HG02885 (cell line): ENCODE measurements at regions not wholly inside any gene's neighbourhood (a gene's known extent, or its start where the extent isn't known, plus 50 kb on each side); places are given as distances from the start of the nearest gene placed in this dataset.

Source experiments
- ATAC-seq: cut with Tn5 transposase; IDR thresholded peaks from one replicate; pipeline ENCODE4 v1.9.1; 2021; ENCODE audit warnings: mild to moderate bottlenecking; ENCODE audit not compliant: unreplicated experiment, poor library complexity

GRCh38 chr18:75654386-75654785 is 226.9 kb upstream of the SMIM21 start:
- ATAC-seq, result no peak

GRCh38 chr18:75652528-75652927 is 225.0 kb upstream of the SMIM21 start:
- no peak for ATAC-seq

DNA sequence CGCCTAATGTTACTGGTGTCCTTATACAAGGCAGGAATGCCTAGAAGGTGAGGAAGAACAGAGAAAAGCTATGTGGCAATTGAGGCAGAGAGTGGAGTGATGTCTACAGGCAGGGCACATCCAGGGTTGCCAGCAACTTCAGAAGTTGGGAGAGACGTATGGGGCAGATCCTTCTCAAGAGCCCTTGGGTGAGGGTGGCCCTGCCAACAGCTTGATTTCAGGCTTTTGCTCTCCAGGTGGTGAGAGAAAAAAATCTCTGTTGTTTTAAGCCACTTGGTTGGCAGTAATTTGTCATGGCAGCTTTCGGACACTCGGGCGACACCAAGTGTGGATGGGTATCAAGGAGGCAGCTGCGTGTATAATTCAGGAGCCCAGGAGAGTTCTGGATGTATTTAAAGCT is 217.4 kb upstream of the SMIM21 start:
- ATAC-seq, result no peak

DNA sequence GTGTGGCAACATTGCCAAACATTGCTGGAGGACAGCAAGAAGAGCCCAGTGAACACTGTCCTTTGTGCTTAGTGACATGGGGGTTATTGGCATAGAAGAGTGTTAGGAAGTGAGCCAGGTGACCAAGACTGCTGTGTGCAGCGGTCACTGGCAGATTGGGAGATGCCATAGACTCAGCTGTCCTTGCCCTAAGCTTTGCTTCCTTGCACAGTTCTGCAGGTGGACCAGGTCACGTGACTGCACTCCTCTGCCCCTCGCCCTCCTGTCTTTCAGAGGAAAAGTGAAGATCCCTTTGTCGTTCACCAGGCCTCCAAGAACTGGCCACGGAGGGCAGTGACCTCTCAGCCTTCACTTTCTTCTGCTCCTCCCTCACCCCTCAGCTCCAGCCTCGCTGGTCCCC is 215.6 kb upstream of the SMIM21 start:
- no peak for ATAC-seq

DNA sequence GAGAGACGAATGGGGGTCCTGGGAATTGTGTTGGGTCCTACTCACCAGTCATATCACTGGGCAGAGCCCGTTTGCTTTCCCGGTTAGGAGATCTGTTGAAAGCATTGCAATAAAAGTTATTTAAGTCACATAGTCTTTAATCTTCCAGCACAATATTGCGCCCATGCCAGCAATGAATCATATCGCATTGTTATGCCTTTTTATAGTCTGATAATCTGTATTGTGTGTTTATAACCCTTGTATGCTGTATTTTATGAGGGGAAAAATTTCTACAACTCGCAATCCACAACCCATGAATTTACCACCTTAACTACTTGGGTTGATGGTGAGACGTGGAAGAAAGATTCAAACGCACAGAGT is 211.9 kb upstream of the SMIM21 start:
- no peak for ATAC-seq

DNA sequence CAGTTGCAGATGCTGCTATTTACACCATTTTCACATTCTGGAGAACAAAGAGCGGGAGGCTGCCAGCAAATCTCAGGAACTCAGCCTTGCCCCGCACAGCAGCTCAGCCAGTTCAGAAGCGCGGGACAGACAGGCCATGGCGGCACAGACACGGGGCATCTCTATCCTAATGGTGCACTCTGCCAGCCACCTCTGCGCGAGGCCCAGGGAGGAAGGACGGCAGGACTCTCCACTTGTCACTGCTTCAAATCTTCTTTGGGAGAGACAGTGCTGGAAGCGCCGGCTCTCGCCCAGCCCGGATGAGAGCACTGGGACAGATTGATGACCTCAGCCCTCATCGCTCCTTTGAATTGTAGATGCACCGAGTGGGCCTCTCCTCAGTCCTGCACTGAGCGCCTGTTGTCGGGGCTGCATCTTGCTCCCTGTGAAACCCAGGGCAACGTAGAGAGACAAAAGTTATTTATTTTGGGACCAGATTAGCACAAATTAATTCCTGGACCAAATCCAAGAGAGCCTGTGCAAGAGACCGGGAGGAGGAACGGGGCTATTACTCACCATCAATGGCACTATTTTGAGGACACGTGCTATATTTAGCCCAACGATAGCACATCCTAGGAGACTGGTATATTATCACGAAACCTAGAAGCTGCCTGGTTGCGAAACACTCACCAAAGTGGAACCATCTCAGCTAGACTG is 211.4 kb upstream of the SMIM21 start:
- ATAC-seq, result no peak

DNA sequence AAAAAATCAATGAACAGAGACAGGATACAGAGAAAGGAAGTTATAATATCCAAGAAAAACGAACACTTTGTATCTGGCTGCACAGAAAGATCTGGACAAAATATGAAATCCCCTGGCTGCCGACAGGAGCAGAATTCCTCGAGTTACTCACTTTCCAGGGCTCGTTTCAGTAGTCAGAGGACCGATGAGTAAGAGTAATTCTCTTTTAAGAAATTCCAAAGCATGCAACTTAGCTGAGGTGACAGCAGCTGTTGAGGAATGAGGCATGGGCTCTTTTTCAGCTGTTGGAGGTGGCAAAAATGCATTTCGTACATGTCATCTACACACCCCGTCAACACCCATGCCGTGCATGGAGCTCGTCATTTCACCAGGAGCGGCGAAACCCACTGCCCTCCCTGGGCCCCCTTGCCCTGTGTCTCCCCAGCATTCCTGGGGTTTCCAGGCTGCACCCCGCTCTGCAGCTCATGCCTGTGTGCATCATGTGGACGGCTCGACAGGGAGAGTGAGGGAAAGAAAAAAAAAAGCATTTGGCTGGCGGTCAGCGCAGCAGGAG is 210.8 kb upstream of the SMIM21 start:
- no peak for ATAC-seq

DNA sequence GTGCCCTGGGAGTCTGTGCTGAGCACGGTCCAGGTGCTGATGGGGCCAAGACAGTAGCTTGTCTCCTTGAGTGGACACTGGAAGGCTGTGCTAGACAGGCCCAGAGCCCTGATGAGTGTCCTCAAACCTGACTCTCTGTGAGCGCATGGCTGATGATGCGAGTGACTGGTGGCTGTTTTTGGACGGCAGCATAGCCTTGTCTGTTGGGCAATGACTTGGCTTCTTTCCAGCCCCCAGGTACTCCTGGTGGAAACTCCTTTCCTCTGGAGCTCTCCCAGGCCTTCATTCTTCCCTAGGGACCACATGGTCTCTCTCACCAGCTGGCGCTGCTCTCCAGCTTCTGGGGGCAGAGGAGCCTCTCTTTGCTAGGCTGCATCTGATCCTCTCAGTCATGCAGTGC is 207.6 kb upstream of the SMIM21 start:
- no peak for ATAC-seq

- no peak for ATAC-seq
Observed at GRCh38 chr18:75625966-75626365, 198.5 kb upstream of the SMIM21 start.

GRCh38 chr18:75624869-75625268 is 197.4 kb upstream of the SMIM21 start:
- ATAC-seq, result no peak

- no peak for ATAC-seq
Observed at GRCh38 chr18:75621818-75622217, 194.3 kb upstream of the SMIM21 start.

GRCh38 chr18:75618146-75618545 is 190.6 kb upstream of the SMIM21 start:
- ATAC-seq, result no peak

DNA sequence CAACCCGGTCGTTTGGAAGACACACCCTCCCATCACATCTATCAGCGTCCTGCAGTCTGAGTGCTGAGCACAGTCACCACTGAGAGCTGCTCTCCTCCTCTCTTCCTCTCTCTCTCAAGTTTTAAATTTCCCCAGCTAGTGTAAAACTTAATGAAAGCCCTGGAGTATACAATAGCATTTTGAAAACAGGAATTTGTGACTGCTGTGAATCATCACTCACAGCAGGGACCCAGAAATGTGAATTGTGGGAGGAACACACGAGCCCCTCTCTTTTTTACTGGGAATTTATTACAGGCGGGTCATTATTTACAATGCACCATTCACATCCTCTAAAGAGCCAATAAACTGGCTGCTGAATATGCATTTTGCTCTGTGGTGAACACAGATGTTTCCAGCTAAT is 185.0 kb upstream of the SMIM21 start:
- no peak for ATAC-seq

GRCh38 chr18:75607701-75608100 is 180.2 kb upstream of the SMIM21 start:
- ATAC-seq, result no peak

- ATAC-seq, result no peak
Observed at GRCh38 chr18:75592527-75592926, 165.0 kb upstream of the SMIM21 start.

DNA sequence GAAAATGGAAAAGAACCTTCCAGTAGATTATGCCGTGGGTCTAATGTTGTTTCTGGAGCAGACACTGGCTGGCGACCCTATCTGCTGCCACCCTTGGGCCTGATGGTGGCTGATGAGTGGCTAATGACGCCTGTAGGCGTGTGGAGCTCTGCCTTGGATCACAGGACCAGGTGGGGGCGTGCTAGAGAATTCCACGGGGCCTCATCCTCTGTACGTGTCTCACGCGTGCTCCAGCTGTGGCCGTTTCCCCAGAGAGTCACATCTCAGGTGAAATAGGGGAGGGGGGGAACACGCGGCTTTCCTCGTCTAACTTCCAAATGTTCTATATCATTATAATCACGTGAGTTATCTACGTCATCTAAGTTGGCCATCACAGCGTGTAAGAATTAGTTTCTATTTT is 160.9 kb upstream of the SMIM21 start:
- ATAC-seq, result no peak

GRCh38 chr18:75587131-75587530 is 159.6 kb upstream of the SMIM21 start:
- ATAC-seq, result no peak

GRCh38 chr18:75586130-75586889 is 158.8 kb upstream of the SMIM21 start:
- ATAC-seq, result no peak

DNA sequence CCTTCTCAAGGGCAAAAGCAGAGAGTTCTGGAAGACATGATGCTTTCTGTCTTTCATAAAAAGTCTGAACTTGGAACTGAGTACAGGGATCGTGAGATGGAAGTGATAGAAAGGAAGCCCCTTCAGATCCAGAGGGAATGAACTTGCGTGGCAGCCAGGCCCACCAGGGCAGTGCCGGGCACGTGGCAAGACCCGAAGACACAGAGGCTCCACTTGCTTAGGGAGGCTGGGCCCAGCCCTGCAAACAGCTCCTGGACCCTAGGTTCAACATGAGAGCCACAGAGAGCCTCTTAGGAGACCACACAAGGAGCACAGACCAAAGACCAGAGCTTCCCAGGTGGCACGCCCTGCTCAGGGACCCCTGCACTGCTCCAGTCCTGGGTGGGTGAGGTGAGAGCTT is 155.4 kb upstream of the SMIM21 start:
- no peak for ATAC-seq

GRCh38 chr18:75582406-75582821 is 154.9 kb upstream of the SMIM21 start:
- no peak for ATAC-seq

DNA sequence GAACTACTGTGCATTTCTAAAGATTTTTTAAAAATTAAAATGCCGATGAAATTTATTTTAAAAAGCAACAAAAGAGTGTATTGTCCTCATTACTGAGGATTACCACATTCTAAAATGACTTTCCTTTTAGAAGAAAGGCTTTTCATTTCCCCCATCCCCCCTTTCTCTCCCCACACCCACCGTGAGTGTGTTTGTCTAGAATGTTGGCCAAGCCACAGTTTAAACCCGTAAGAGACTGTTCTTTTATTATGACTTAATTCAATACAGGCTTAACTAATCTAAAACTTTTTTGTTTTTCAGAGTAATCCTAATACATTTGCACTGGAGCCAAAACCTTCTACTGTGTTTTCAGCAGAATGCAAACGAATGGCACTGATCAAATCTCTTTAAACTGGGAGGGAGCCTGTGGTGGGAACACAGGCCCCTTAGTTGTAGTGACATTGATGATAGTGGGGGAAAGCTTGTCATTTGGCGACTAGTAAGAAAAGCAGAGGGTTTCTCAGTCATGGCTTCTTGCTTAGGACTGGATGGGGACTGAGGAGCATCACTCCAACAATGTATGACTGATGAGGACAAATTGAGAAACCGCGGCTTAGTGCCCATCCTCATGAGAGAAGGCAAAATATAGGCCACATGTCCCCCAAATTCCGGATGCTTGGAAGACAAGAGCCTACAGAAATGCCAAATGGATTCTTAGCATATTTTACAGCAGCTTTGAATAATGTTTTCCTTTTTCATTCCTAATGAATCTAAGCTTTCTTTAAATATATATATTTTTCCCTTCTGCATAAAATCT is 154.0 kb upstream of the SMIM21 start:
- ATAC-seq, result no peak
